ENCODE measurements at regions not wholly inside any gene's neighbourhood (a gene's known extent, or its start where the extent isn't known, plus 50 kb on each side); places are given as distances from the start of the nearest gene placed in this dataset.

GRCh38 chr5:136730426-136730825 lies 365.1 kb upstream of the TRPC7 start:
- Histone ChIP-seq H3K4me3 (no peak overlapping the region), H3K4me1 (no peaks in the 10 kb centered on the region), H3K27ac (no peak overlapping the region), H3K27me3 (no peaks in the 10 kb centered on the region), H3K9me3 (no peaks in the 10 kb centered on the region), H3K36me3 (no peaks in the 10 kb centered on the region)
- intact Hi-C loops (cut with DNase I; ENCODE audit: low total_unique reads) (no loop called here), in situ Hi-C loops (cut with MboI; ENCODE audit: low sequenced_read_pairs in 4 of 4) (no loop called here)
- no peak for ATAC-seq
- TF ChIP-seq POLR2A (IDR thresholded peaks at IDR 0.05) (no peak), CTCF (IDR thresholded peaks at IDR 0.05 in 4 of 5, conservative IDR thresholded peaks at IDR 0.05 in 1 of 5) (no peak)
- DNase-seq: no peak

DNA sequence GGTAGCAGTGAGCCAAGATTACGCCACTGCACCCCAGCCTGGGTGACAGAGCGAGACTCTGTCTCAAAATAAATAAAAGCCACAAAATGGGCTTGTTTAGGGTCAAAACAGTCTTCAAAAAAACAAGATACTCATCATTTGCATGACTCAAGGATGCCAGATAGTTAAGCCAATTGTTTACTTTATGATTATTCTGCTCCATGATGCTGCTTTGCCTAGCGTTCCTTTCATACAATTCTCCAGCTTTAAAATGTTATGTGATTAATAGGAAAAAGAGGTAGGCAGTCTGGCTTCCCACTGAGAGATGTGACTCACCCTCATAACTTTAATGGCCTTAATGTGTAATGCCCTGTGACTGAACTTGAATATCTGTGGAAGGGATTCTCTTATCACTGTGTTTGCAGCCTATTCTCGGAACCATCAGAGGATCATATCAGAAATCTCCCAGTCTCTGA lies 364.6 kb upstream of the TRPC7 start:
- Histone ChIP-seq H3K27ac (no peak overlapping the region), H3K27me3 (no peaks in the 10 kb centered on the region), H3K9me3 (no peaks in the 10 kb centered on the region), H3K4me1 (no peaks in the 10 kb centered on the region), H3K36me3 (no peaks in the 10 kb centered on the region), H3K4me3 (no peak overlapping the region)
- ATAC-seq (no peak), DNase-seq (no peak)
- in situ Hi-C loops (cut with MboI; ENCODE audit: low sequenced_read_pairs in 4 of 4): no loop called here
- intact Hi-C loops (cut with DNase I; ENCODE audit: low total_unique reads): no loop called here
- TF ChIP-seq POLR2A (IDR thresholded peaks at IDR 0.05) (no peak), CTCF (IDR thresholded peaks at IDR 0.05 in 4 of 5, conservative IDR thresholded peaks at IDR 0.05 in 1 of 5) (no peak)

- no peaks in the 10 kb centered on the region for H3K9me3 ChIP-seq
- no peak for DNase-seq
- intact Hi-C loops (cut with DNase I; ENCODE audit: low total_unique reads) (no loop called here), in situ Hi-C loops (cut with MboI; ENCODE audit: low sequenced_read_pairs in 4 of 4) (no loop called here)
- no peak overlapping the region for H3K4me3 ChIP-seq
- no peak for TF ChIP-seq CTCF (IDR thresholded peaks at IDR 0.05 in 4 of 5, conservative IDR thresholded peaks at IDR 0.05 in 1 of 5)
- TF ChIP-seq POLR2A (IDR thresholded peaks at IDR 0.05): no peak
- H3K27me3 ChIP-seq: no peaks in the 10 kb centered on the region
- no peaks in the 10 kb centered on the region for H3K36me3 ChIP-seq
- H3K4me1 ChIP-seq: no peaks in the 10 kb centered on the region
- ATAC-seq: no peak
- H3K27ac ChIP-seq: no peak overlapping the region
Observed at GRCh38 chr5:136726506-136726905, 361.2 kb upstream of the TRPC7 start.

DNA sequence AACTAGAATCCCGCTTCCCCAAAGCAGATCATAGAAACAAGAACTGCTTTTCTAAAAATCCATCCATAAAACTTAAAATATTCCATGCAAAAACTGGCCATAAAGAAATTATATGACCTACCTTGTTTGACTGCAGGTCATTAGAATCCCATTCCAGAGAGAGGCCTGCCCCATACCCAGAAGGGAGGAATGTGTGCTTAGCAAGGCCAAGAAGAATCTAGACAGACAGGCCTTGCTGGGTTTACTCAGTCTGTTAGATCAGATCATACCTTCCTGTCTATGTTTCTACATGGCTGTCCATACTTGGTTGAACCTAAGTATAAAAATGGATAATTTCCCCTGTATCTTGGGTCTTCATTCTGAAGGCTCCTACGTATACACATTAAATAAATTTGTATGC lies 358.8 kb upstream of the TRPC7 start:
- no peaks in the 10 kb centered on the region for H3K4me1 ChIP-seq
- TF ChIP-seq CTCF (IDR thresholded peaks at IDR 0.05 in 4 of 5, conservative IDR thresholded peaks at IDR 0.05 in 1 of 5) (no peak), POLR2A (IDR thresholded peaks at IDR 0.05) (no peak)
- no peak overlapping the region for H3K27ac ChIP-seq
- no peak overlapping the region for H3K4me3 ChIP-seq
- ATAC-seq (no peak), DNase-seq (no peak)
- no peaks in the 10 kb centered on the region for H3K27me3 ChIP-seq
- H3K9me3 ChIP-seq: no peaks in the 10 kb centered on the region
- intact Hi-C loops (cut with DNase I; ENCODE audit: low total_unique reads): no loop called here
- no peaks in the 10 kb centered on the region for H3K36me3 ChIP-seq
- in situ Hi-C loops (cut with MboI; ENCODE audit: low sequenced_read_pairs in 4 of 4): no loop called here

DNA sequence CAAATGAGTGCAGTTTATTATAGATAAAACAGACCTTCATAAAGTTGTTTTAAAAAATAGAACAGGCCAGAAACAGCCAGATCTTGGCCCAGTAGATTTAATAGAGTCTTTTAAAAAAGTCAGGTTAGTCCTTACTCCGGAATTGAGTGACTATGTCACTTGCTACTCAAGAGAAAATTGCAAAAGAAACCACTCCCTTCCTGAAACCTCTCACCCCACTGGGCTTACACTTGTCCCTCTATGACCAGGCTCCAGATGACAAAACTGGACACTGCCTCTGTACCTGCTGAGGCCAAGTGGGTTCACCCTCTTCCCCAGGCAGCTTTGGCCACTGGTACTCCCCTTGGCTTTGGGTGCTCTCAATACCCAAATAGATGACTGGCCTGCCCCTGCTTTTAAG lies 357.2 kb upstream of the TRPC7 start:
- intact Hi-C loops (cut with DNase I; ENCODE audit: low total_unique reads): no loop called here
- in situ Hi-C loops (cut with MboI; ENCODE audit: low sequenced_read_pairs in 4 of 4): no loop called here
- no peak overlapping the region for H3K4me3 ChIP-seq

More for the DNA sequence above, 357.2 kb upstream of the TRPC7 start:
- no peak for DNase-seq
- no peaks in the 10 kb centered on the region for H3K27me3 ChIP-seq
- no peaks in the 10 kb centered on the region for H3K4me1 ChIP-seq
- TF ChIP-seq CTCF (IDR thresholded peaks at IDR 0.05 in 4 of 5, conservative IDR thresholded peaks at IDR 0.05 in 1 of 5) (no peak), POLR2A (IDR thresholded peaks at IDR 0.05) (no peak)
- no peak for ATAC-seq
- no peaks in the 10 kb centered on the region for H3K36me3 ChIP-seq
- no peaks in the 10 kb centered on the region for H3K9me3 ChIP-seq
- no peak overlapping the region for H3K27ac ChIP-seq
